NCI-H460 (cell line): ENCODE measurements at regions not wholly inside any gene's neighbourhood (a gene's known extent, or its start where the extent isn't known, plus 50 kb on each side); places are given as distances from the start of the nearest gene placed in this dataset.

Experiments used
- DNase-seq: peaks from one replicate; pipeline ENCODE4 v3.0.0-alpha.2; 2016; ENCODE audit warnings: low read depth; ENCODE audit errors: extremely low read depth

DNA sequence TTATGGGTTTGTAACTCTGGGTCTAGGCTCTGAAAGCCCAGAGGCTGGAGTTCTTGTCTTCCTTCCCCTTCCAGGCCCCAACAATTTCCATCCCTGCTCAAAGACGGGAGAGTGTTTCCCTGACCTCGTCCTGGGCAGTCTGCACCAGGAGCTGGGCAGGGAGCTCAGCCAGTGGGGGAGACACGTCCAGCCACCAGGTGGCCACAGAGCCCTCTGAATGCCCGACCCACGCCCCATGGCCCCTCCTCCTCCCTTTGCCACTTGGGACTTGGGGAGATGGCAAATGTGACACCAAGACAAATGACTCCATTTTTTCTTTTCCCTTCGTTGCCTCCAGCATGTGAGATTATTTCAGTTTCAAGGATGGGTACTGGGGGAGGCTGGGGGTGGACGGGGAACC, 159.9 kb upstream of the AJAP1 start:
- no peak for DNase-seq

GRCh38 chr1:4495809-4496208, 158.6 kb upstream of the AJAP1 start:
- no peak for DNase-seq

DNA sequence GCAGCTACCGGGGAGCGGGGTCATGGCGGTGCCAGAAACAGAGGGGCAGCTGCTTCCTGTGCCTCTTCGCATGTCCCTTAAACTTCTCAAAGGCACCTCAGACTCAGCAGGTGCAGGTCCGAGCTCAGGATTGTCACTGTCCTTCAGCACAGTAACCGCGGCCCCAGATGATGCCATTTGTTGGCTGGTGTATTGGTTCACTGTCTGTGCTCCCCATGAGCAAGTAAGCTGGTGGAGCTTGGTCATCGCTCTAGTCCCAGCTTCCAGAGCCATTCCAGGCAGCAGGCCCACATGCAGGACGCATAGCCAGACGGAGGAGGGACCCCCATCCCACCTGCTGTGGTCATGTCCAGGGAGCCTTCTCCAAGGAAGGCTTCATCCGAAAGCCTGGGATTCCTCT, 154.0 kb upstream of the AJAP1 start:
- no peak for DNase-seq

- no peak for DNase-seq
Observed at GRCh38 chr1:4506591-4506990, 147.8 kb upstream of the AJAP1 start.

DNA sequence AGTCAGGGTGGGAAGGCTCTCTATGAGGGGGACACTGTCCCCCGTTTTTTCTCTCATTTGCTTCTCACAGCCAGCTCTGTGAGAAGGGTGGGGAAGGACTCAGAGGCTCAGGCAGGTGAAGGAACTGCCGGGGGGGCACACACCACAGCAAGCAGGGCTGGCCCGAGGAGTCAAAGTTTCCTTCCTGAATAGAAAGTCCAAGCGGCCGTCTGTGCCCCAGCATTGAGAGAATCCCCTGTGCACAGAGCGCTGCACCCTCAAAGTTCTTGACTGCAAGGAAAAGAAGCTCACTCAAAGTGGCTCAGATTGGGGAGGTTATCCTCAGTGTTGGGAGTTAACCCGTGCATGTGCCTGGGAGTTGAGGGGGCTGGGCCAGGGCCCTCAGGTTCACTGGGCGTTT, 145.2 kb upstream of the AJAP1 start:
- no peak for DNase-seq

DNA sequence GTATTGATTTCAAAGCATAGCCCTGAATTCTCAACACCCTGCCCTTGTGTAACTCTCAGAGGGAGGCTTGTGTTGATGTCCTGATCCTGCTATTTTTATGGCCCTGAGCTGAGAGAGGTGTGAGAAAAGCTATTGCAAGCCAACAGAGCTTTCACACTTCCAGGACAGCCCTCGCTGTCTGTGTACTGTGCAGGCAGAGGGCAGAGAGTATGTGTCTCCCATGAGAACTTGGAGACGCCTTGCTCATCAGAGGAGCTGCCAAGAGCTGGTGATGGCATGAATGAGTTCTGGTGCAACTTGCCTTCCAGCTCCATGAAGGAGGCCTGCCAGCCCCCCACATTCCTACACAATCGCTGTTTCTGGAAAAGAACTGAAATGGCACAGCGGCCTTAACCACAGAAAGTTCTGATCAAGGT, 144.1 kb upstream of the AJAP1 start:
- DNase-seq, result no peak

GRCh38 chr1:4511374-4511773, 143.0 kb upstream of the AJAP1 start:
- DNase-seq, result no peak

GRCh38 chr1:4512636-4513035, 141.8 kb upstream of the AJAP1 start:
- DNase-seq, result no peak

GRCh38 chr1:4513685-4514084, 140.7 kb upstream of the AJAP1 start:
- DNase-seq, result no peak

GRCh38 chr1:4515727-4516289, 138.6 kb upstream of the AJAP1 start:
- no peak for DNase-seq

GRCh38 chr1:4516596-4516995, 137.8 kb upstream of the AJAP1 start:
- no peak for DNase-seq

DNA sequence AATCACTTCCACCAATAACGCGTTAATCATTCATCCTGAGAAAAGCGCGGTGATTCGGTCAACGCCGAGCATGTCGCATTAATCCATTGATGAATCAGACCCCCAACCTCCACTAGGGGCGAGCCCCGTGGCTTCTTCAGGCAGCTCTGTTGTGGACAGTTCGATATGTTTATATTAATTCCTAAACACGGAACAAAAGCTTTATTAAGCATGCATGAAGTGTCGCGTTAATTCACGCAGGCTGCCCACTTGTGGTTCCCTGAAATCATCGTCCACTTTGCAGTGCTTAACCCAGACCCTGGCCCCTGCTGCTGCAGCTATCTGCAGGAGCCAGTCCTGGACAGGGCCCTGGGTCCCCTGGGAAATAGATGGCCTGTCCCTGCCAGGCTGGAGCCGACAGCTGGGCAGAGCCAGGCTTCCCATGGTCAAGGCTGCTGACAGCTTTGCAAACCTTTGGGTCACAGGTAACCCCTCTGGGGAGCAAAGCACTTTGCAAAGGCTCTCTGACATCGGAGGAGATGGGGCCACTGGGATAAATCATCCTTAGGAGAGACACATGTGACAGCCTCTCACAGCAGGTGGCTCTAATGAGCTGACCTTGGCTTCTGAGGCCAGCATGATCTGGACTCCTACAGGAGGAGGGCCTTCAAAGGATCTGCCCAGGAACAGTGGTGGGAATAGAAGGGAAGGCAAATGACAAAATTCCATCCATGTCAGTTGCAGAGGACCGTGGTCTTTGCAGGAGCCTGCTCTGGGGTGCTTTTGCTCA, 137.0 kb upstream of the AJAP1 start:
- no peak for DNase-seq

- DNase-seq, result no peak
Observed at GRCh38 chr1:4518621-4519020, 135.8 kb upstream of the AJAP1 start.

DNA sequence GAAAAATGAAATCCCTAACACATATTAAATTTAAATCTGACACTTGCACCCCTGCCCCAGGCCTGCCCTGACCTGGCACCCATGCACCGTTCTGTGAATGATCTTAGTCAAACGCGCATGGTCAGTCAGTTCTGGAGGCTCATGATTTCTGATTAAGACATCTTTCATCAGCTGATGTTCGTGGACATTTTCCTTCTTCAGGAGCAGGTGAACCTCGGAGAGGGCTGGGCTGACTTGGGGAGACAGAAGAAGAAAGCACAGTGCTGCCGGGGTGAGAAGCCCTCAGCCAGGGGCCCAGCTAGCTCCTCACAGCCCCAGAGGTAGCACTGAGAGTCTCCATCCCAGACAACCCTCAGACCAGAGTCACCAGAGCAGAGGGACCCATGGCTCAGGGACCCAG, 134.5 kb upstream of the AJAP1 start:
- no peak for DNase-seq

DNA sequence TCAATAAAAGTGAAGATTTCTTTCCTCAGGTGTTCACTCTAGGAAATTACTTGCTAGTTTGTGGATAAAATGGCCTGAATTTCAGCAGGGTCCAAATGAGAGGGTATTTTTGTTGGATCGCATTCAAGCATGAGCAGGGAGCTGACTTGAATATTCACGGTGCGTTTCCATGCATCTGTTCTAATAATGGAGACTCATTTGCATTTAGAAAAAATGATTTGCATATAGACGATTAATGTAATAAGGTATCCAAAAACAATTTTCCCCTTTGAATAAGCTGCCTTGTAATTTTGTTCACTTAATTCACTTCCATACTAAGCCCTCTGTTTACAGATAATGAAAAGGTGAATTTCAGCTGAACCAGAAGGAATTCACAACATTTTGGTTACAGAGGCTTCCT, 130.9 kb upstream of the AJAP1 start:
- no peak for DNase-seq

DNA sequence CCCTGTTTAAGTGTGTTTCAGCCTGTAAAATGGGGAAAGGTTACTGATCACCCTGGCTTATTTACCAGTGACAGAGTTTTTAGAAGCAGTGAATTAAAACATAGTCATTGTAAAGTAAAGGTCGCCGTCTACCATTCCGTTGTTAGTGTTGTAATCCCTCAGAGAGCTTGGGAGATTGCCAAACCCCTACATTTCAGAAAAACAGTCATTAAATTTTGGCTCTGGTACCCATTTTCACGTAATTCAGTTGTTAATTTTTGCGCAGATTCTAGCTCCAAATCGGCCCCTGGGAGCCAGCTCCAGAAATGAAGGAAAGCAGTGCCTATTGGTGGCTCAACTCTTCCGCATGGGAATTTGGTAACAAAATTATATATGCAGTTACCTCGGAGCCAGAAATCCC, 127.7 kb upstream of the AJAP1 start:
- DNase-seq, result no peak

GRCh38 chr1:4527819-4528218, 126.6 kb upstream of the AJAP1 start:
- no peak for DNase-seq

GRCh38 chr1:4528590-4528989, 125.8 kb upstream of the AJAP1 start:
- no peak for DNase-seq

GRCh38 chr1:4529446-4530165, 124.8 kb upstream of the AJAP1 start:
- no peak for DNase-seq

- DNase-seq, result no peak
Observed at GRCh38 chr1:4530166-4530785, 124.1 kb upstream of the AJAP1 start.

GRCh38 chr1:4531842-4532241, 122.6 kb upstream of the AJAP1 start:
- DNase-seq, result no peak

DNA sequence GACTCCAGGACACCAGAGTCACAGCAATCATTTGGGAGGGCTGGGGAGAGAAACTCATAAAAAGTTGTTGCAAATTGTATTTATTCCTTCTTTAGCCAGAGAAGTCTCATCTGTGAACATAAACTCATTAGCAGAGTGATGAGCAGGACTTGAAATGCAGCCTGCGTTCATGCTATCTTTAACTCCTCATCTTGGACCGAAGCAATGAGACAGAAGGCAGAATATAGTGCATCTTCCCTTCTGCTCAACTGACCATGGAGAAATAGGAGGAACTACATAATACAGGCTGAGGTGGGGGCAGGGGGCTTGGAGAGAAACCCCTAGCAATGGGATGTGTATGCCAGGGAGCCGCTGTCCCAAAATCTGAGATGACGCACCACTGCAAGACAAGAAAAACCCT, 121.8 kb upstream of the AJAP1 start:
- no peak for DNase-seq
